ENCODE measurements at regions not wholly inside any gene's neighbourhood (a gene's known extent, or its start where the extent isn't known, plus 50 kb on each side); places are given as distances from the start of the nearest gene placed in this dataset.

DNA sequence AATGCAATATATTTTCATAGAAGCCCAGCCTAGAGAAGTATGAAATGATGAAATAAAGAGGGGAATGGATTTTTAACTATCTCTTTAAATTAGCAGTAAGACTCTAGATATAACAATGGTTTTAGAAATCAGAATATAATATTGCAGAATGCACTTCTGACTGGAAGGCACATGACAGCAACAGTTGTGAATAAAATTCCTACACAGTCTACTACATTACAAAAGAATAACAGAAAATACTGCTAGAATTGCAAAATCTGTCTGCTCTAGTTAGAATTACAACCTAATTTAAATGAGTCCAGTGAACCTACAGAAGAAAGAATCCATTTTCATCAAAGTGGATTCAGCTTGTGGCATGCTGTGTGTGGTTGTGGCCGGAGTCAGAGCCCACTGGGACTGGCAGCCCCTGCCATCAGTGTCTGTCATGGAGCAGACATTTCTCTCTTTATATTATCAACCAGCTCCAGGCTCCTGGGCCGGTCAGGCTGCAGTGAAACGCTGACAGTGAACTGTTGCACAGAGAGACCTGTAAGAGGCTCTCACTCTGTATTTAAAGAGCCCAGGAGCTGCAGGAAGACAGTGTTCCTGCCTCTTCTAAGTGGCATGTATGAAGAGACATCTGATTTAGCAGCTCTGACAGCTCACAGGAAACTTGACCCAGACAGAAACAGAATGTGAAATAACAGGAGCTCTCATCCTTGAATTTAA is 1523.8 kb upstream of the CADM2 start:
- TF ChIP-seq, protein P1, sequence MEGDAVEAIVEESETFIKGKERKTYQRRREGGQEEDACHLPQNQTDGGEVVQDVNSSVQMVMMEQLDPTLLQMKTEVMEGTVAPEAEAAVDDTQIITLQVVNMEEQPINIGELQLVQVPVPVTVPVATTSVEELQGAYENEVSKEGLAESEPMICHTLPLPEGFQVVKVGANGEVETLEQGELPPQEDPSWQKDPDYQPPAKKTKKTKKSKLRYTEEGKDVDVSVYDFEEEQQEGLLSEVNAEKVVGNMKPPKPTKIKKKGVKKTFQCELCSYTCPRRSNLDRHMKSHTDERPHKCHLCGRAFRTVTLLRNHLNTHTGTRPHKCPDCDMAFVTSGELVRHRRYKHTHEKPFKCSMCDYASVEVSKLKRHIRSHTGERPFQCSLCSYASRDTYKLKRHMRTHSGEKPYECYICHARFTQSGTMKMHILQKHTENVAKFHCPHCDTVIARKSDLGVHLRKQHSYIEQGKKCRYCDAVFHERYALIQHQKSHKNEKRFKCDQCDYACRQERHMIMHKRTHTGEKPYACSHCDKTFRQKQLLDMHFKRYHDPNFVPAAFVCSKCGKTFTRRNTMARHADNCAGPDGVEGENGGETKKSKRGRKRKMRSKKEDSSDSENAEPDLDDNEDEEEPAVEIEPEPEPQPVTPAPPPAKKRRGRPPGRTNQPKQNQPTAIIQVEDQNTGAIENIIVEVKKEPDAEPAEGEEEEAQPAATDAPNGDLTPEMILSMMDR (conservative IDR thresholded peaks at IDR 0.05 in 1 of 2, IDR thresholded peaks at IDR 0.05 in 1 of 2; ENCODE audit: low read depth in 1 of 2, low read length in 2 of 2) = no peak
- H4K20me1 ChIP-seq (ENCODE audit: control insufficient read depth, extremely low read depth, insufficient read depth, low read length) = no peaks in the 10 kb centered on the region
- no peak overlapping the region for H3K27ac ChIP-seq (ENCODE audit: insufficient read depth, low read length)
- no peak overlapping the region for H3K4me3 ChIP-seq (replicated peaks in 1 of 4; ENCODE audit: control extremely low read depth in 1 of 4, insufficient read depth in 1 of 4, low read depth in 3 of 4, low read length in 4 of 4)
- no peak overlapping the region for H3K9ac ChIP-seq (ENCODE audit: insufficient read depth, low read length)
- H2AFZ ChIP-seq (ENCODE audit: low read length) = no peak overlapping the region
- no peaks in the 10 kb centered on the region for H3K36me3 ChIP-seq (ENCODE audit: control insufficient read depth, insufficient read depth, low read length)
- H3K4me2 ChIP-seq (ENCODE audit: extremely low read depth, insufficient read depth, low read length) = no peak overlapping the region
- DNase-seq (ENCODE audit: low read depth in 2 of 2) = no peak
- no peaks in the 10 kb centered on the region for H3K9me3 ChIP-seq (ENCODE audit: control insufficient read depth, insufficient read depth, low read depth, low read length)
- no peaks in the 10 kb centered on the region for H3K79me2 ChIP-seq (ENCODE audit: control insufficient read depth, insufficient read depth, low read length)
- H3K4me1 ChIP-seq (ENCODE audit: control insufficient read depth, extremely low read depth, insufficient read depth, low read length) = no peaks in the 10 kb centered on the region
- H3K27me3 ChIP-seq (ENCODE audit: control insufficient read depth, insufficient read depth, low read length) = no peaks in the 10 kb centered on the region

- no peak overlapping the region for H2AFZ ChIP-seq (ENCODE audit: low read length)
- DNase-seq (ENCODE audit: low read depth in 2 of 2) = peak in 1 of 2 donors; percentile 77
- H3K4me3 ChIP-seq (replicated peaks in 1 of 4; ENCODE audit: control extremely low read depth in 1 of 4, insufficient read depth in 1 of 4, low read depth in 3 of 4, low read length in 4 of 4) = no peak overlapping the region
These were observed 1520.6 kb upstream of the CADM2 start for GRCh38 chr3:83438188-83438587.

GRCh38 chr3:83453056-83453455 is 1505.7 kb upstream of the CADM2 start:
- Histone ChIP-seq H3K4me2 (ENCODE audit: extremely low read depth, insufficient read depth, low read length) (no peak overlapping the region), H3K9ac (ENCODE audit: insufficient read depth, low read length) (no peak overlapping the region), H3K4me1 (ENCODE audit: control insufficient read depth, extremely low read depth, insufficient read depth, low read length) (no peaks in the 10 kb centered on the region), H3K36me3 (ENCODE audit: control insufficient read depth, insufficient read depth, low read length) (no peaks in the 10 kb centered on the region), H4K20me1 (ENCODE audit: control insufficient read depth, extremely low read depth, insufficient read depth, low read length) (no peaks in the 10 kb centered on the region), H2AFZ (ENCODE audit: low read length) (no peak overlapping the region), H3K9me3 (ENCODE audit: control insufficient read depth, insufficient read depth, low read depth, low read length) (no peaks in the 10 kb centered on the region), H3K79me2 (ENCODE audit: control insufficient read depth, insufficient read depth, low read length) (no peaks in the 10 kb centered on the region), H3K4me3 (replicated peaks in 1 of 4; ENCODE audit: control extremely low read depth in 1 of 4, insufficient read depth in 1 of 4, low read depth in 3 of 4, low read length in 4 of 4) (no peak overlapping the region), H3K27ac (ENCODE audit: insufficient read depth, low read length) (no peak overlapping the region), H3K27me3 (ENCODE audit: control insufficient read depth, insufficient read depth, low read length) (no peaks in the 10 kb centered on the region)
- DNase-seq (ENCODE audit: low read depth in 2 of 2) = no peak
- no peak for TF ChIP-seq EZH2 (IDR thresholded peaks at IDR 0.05; ENCODE audit: low read length, missing control alignments)

More at GRCh38 chr3:83438188-83438587, 1520.6 kb upstream of the CADM2 start:
- no peak overlapping the region for H3K9ac ChIP-seq (ENCODE audit: insufficient read depth, low read length)
- no peaks in the 10 kb centered on the region for H3K4me1 ChIP-seq (ENCODE audit: control insufficient read depth, extremely low read depth, insufficient read depth, low read length)
- H3K79me2 ChIP-seq (ENCODE audit: control insufficient read depth, insufficient read depth, low read length) = no peaks in the 10 kb centered on the region
- no peaks in the 10 kb centered on the region for H3K9me3 ChIP-seq (ENCODE audit: control insufficient read depth, insufficient read depth, low read depth, low read length)
- no peak overlapping the region for H3K4me2 ChIP-seq (ENCODE audit: extremely low read depth, insufficient read depth, low read length)
- no peaks in the 10 kb centered on the region for H3K27me3 ChIP-seq (ENCODE audit: control insufficient read depth, insufficient read depth, low read length)
- H3K27ac ChIP-seq (ENCODE audit: insufficient read depth, low read length) = no peak overlapping the region
- H4K20me1 ChIP-seq (ENCODE audit: control insufficient read depth, extremely low read depth, insufficient read depth, low read length) = no peaks in the 10 kb centered on the region
- no peaks in the 10 kb centered on the region for H3K36me3 ChIP-seq (ENCODE audit: control insufficient read depth, insufficient read depth, low read length)
- TF ChIP-seq EZH2 (IDR thresholded peaks at IDR 0.05; ENCODE audit: low read length, missing control alignments) = no peak
- TF ChIP-seq, protein P1 (conservative IDR thresholded peaks at IDR 0.05 in 1 of 2, IDR thresholded peaks at IDR 0.05 in 1 of 2; ENCODE audit: low read depth in 1 of 2, low read length in 2 of 2) = no peak

All from fibroblast of lung (primary cell).